ENCODE measurements at regions not wholly inside any gene's neighbourhood (a gene's known extent, or its start where the extent isn't known, plus 50 kb on each side); places are given as distances from the start of the nearest gene placed in this dataset.

GRCh38 chr14:48473944-48474343, 798.5 kb upstream of the MDGA2 start:
- no peak overlapping the region for H3K4me2 ChIP-seq (ENCODE audit: insufficient read depth, insufficient read length, low read length)
- no peak overlapping the region for H4K8ac ChIP-seq (replicated peaks; ENCODE audit: insufficient read length, low read depth, low read length)
- no peaks in the 10 kb centered on the region for H3K23me2 ChIP-seq (ENCODE audit: insufficient read length, low read depth, low read length, poor library complexity, severe bottlenecking)
- no peak for TF ChIP-seq CTCF (conservative IDR thresholded peaks at IDR 0.05)
- H4K20me1 ChIP-seq (ENCODE audit: control insufficient read depth, insufficient read depth, insufficient read length) = no peaks in the 10 kb centered on the region
- H2BK20ac ChIP-seq (ENCODE audit: low read depth, low read length, poor library complexity, severe bottlenecking) = no peak overlapping the region
- H3K27me3 Mint-ChIP-seq (ENCODE audit: low read depth) = no peaks in the 10 kb centered on the region
- H4K5ac ChIP-seq (ENCODE audit: insufficient read length, low read depth, low read length) = no peak overlapping the region
- no peak overlapping the region for H3K9ac ChIP-seq (ENCODE audit: extremely low read depth, insufficient read length, low read length)
- no peak overlapping the region for H3K27ac Mint-ChIP-seq
- no peak overlapping the region for H3K56ac ChIP-seq (ENCODE audit: insufficient read length, low read depth, low read length)
- H3K18ac ChIP-seq (ENCODE audit: insufficient read length, low read depth, low read length) = no peak overlapping the region
- no peaks in the 10 kb centered on the region for H3K9me3 ChIP-seq (ENCODE audit: control insufficient read depth, low read depth, low read length)
- WGBS (ENCODE audit: extremely low coverage, insufficient read length, low lambda C conversion rate) = no CpG with 5 or more reads among the region's 1 CpG
- H3K9me3 Mint-ChIP-seq = peaks cover 8 to 12% of the 10 kb centered on the region in 2 experiments; a peak in 4 of 5 replicates
- H2AK5ac ChIP-seq (ENCODE audit: insufficient read length, low read length) = no peak overlapping the region
- H3K4ac ChIP-seq (ENCODE audit: low read depth, low read length) = no peak overlapping the region
- no peak overlapping the region for H4K91ac ChIP-seq (ENCODE audit: insufficient read length, low read depth, low read length)
- H3K14ac ChIP-seq (ENCODE audit: insufficient read depth, low read length) = no peak overlapping the region
- H3K23ac ChIP-seq (ENCODE audit: insufficient read length, low read depth, low read length) = no peak overlapping the region
- no peak overlapping the region for H3K4me3 Mint-ChIP-seq
- no peak for DNase-seq
- no peak overlapping the region for H2BK120ac ChIP-seq (ENCODE audit: low read depth, low read length, poor library complexity, severe bottlenecking)
- no peaks in the 10 kb centered on the region for H3K79me1 ChIP-seq (ENCODE audit: insufficient read depth, low read depth, low read length, poor library complexity, severe bottlenecking)
- no peaks in the 10 kb centered on the region for H3K27me3 ChIP-seq (ENCODE audit: insufficient read depth, low read length)
- no peak overlapping the region for H2BK12ac ChIP-seq (ENCODE audit: insufficient read length, low read depth, low read length)
- no peak overlapping the region for H2BK15ac ChIP-seq (ENCODE audit: low read depth, low read length)
- H3K4me1 Mint-ChIP-seq = no peaks in the 10 kb centered on the region
- no peak overlapping the region for H3K27ac ChIP-seq (ENCODE audit: insufficient read length, low read depth, low read length)
- peaks cover 2 to 6% (median 3%) of the 10 kb centered on the region in 3 experiments; a peak in 5 of 7 replicates for H3K36me3 Mint-ChIP-seq (ENCODE audit: insufficient read depth in 1 of 3, low read depth in 3 of 3)
- no peaks in the 10 kb centered on the region for H3K4me1 ChIP-seq (ENCODE audit: insufficient read depth, low read length)
- H3T11ph ChIP-seq (ENCODE audit: low read length) = no peak overlapping the region
- H2AFZ ChIP-seq (ENCODE audit: low read length) = no peak overlapping the region
- H2BK5ac ChIP-seq (ENCODE audit: insufficient read length, low read length) = no peak overlapping the region
- H3K79me2 ChIP-seq (ENCODE audit: insufficient read depth, low read length) = no peaks in the 10 kb centered on the region

Data from H9 (cell line).